ENCODE measurements at regions not wholly inside any gene's neighbourhood (a gene's known extent, or its start where the extent isn't known, plus 50 kb on each side); places are given as distances from the start of the nearest gene placed in this dataset.

DNA sequence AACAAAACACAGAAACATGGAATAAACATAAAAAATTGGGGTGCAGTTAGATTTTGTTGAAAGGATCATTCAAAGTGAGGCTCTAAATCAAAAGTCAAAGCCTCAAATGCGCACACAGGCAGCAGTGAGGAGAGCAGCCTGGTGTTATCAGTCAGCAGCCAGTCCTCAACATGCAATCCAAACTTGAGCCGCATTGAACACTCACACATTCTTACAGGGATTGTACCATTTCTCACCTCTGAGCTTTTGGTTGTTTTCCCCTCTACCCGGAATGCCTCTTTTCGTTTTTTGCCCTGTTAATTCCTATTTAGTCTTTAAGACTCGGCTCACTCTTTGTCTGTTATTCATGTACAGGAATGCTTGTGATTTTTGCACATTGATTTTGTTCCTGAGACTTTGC, 81.1 kb upstream of the PUM3 start:
- H3K27ac ChIP-seq = no peak overlapping the region
- TF ChIP-seq, protein P1, sequence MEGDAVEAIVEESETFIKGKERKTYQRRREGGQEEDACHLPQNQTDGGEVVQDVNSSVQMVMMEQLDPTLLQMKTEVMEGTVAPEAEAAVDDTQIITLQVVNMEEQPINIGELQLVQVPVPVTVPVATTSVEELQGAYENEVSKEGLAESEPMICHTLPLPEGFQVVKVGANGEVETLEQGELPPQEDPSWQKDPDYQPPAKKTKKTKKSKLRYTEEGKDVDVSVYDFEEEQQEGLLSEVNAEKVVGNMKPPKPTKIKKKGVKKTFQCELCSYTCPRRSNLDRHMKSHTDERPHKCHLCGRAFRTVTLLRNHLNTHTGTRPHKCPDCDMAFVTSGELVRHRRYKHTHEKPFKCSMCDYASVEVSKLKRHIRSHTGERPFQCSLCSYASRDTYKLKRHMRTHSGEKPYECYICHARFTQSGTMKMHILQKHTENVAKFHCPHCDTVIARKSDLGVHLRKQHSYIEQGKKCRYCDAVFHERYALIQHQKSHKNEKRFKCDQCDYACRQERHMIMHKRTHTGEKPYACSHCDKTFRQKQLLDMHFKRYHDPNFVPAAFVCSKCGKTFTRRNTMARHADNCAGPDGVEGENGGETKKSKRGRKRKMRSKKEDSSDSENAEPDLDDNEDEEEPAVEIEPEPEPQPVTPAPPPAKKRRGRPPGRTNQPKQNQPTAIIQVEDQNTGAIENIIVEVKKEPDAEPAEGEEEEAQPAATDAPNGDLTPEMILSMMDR (IDR thresholded peaks at IDR 0.05) = no peak
- DNase-seq (no peak), ATAC-seq (no peak)
- no peak overlapping the region for H3K4me3 ChIP-seq
- H3K27me3 ChIP-seq (ENCODE audit: insufficient read depth in 3 of 3, low read length in 2 of 3) = no peaks in the 10 kb centered on the region
- no peaks in the 10 kb centered on the region for H3K9me3 ChIP-seq
- H3K4me1 ChIP-seq = no peaks in the 10 kb centered on the region
- 81 to 89% (median 83%) methylated on average over 5 of the region's 5 CpGs for WGBS, 3 donors
- no peaks in the 10 kb centered on the region for H3K36me3 ChIP-seq (ENCODE audit: insufficient read depth in 1 of 2, low read depth in 1 of 2)
- intact Hi-C loops (cut with DNase I) = no loop called here

DNA sequence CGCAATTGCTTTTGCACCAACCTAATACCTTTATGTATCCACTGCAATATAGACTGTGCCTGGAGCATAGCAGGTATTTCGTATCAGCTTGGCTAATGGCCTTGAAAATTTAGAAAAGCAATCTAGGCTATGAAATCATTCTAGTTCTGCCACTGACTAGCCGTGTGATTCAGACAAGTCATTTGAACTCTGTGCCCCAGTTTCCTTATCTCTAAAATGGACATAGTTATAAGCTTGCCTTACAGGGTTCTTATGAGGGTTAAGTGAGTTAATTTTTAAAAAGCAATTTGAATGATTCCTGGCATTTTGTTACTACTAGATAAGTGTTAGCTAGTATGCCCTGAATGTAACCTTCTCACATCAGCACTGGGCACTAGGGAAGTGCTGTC, 80.5 kb upstream of the PUM3 start:
- 58 to 61% (median 59%) methylated on average over 3 of the region's 3 CpGs for WGBS, 3 donors
- Histone ChIP-seq H3K4me3 (no peak overlapping the region), H3K4me1 (no peaks in the 10 kb centered on the region), H3K9me3 (no peaks in the 10 kb centered on the region), H3K36me3 (ENCODE audit: insufficient read depth in 1 of 2, low read depth in 1 of 2) (no peaks in the 10 kb centered on the region), H3K27me3 (ENCODE audit: insufficient read depth in 3 of 3, low read length in 2 of 3) (no peaks in the 10 kb centered on the region), H3K27ac (no peak overlapping the region)
- ATAC-seq = no peak
- no peak for DNase-seq
- TF ChIP-seq, protein P1 (IDR thresholded peaks at IDR 0.05) = no peak
- intact Hi-C loops (cut with DNase I) = no loop called here

DNA sequence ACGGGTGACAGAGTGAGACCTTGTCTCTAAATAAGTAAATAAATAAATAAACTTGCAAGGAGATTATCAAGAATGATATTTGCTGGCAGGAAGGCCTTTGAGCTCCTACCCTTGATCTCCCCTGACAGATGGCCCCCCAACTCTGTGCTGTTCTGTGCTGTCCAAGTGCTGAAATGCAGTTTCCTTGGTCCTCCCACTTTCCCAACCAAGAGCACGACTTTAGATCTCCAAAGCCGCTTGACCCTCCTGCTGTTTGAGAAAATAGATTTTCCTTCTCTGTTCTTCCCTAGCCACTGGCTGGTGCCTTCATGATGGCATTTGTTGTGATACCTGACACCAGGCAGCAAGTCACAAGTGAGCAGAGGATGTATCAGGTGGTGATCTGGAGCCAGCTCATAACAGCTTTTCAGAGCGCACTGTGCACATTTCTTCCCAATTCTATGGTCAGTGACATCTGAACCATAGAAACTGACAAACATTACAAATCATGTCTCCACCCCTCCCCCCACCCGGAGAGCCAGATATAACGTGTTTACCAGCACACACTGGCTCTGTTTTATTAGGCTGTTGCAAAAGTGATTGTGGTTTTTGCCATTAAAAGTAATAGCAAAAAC, 80.0 kb upstream of the PUM3 start:
- Histone ChIP-seq H3K36me3 (ENCODE audit: insufficient read depth in 1 of 2, low read depth in 1 of 2) (no peaks in the 10 kb centered on the region), H3K4me3 (no peak overlapping the region), H3K27me3 (ENCODE audit: insufficient read depth in 3 of 3, low read length in 2 of 3) (no peaks in the 10 kb centered on the region), H3K27ac (no peak overlapping the region), H3K4me1 (no peaks in the 10 kb centered on the region), H3K9me3 (no peaks in the 10 kb centered on the region)
- DNase-seq = no peak
- no peak for ATAC-seq
- 27 to 36% (median 30%) methylated on average over 6 of the region's 6 CpGs for WGBS, 3 donors
- intact Hi-C loops (cut with DNase I) = no loop called here
- TF ChIP-seq, protein P1 (IDR thresholded peaks at IDR 0.05) = no peak

DNA sequence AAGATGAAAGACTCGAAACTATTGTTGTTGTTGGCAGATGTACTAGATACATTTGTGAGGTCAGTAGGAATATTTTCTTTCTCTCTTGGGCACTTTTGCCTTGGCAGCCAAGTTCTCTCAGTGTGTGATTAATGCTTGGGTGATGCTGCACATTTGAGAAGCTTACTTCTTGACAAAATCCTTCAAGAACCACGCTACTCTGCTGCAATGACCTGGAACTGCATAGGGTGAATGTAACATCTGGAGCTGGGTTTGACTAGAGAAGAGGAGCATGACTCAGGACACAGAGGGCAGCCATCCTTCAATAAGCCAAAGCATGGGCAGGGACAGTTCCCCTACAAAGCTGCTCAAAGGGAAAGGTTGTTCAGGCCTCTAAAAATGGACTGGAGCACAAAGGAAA, 75.5 kb upstream of the PUM3 start:
- H3K27ac ChIP-seq = no peak overlapping the region
- intact Hi-C loops (cut with DNase I) = no loop called here
- H3K27me3 ChIP-seq (ENCODE audit: insufficient read depth in 3 of 3, low read length in 2 of 3) = no peaks in the 10 kb centered on the region
- WGBS, 3 donors = 21 to 38% (median 32%) methylated on average over 2 of the region's 2 CpGs
- ATAC-seq (no peak), DNase-seq (no peak)
- no peaks in the 10 kb centered on the region for H3K4me1 ChIP-seq
- H3K36me3 ChIP-seq (ENCODE audit: insufficient read depth in 1 of 2, low read depth in 1 of 2) = no peaks in the 10 kb centered on the region
- TF ChIP-seq, protein P1 (IDR thresholded peaks at IDR 0.05) = no peak
- no peak overlapping the region for H3K4me3 ChIP-seq
- no peaks in the 10 kb centered on the region for H3K9me3 ChIP-seq

DNA sequence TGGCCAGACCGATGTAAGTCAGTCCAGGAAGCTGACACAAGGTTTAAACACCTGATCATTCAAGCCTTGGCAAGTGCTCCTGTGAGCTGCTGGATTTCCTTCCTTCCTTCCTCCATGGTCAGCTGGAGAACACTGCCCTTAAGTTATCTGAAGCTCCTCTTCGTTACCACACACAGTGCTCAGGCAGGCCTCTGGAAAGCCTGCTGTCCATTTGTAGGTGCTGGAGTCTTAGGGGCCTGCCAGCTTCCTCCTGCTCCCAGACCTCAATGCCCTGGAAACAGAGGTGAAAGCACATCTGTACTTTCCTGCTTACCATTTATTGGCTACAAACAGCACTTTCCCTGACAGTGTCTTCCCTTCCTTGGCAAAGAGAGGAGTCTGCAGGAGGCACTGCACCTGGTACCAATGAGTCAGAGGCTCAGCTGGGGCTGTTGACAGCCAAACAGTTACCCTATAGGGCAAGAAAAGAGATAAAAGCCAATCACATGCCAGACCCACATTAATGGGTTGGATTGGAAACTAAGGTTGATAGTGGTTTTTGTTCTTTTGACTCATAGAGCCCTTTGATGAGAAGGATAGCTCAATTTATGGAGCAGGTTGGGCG, 72.6 kb upstream of the PUM3 start:
- TF ChIP-seq, protein P1 (IDR thresholded peaks at IDR 0.05) = no peak
- no peak for DNase-seq
- WGBS, 3 donors = 63 to 74% (median 72%) methylated on average over 3 of the region's 3 CpGs
- no peaks in the 10 kb centered on the region for H3K36me3 ChIP-seq (ENCODE audit: insufficient read depth in 1 of 2, low read depth in 1 of 2)
- ATAC-seq = no peak
- no peaks in the 10 kb centered on the region for H3K9me3 ChIP-seq
- no peaks in the 10 kb centered on the region for H3K27me3 ChIP-seq (ENCODE audit: insufficient read depth in 3 of 3, low read length in 2 of 3)
- no peak overlapping the region for H3K27ac ChIP-seq
- intact Hi-C loops (cut with DNase I) = no loop called here
- no peaks in the 10 kb centered on the region for H3K4me1 ChIP-seq
- no peak overlapping the region for H3K4me3 ChIP-seq
